K562 (cell line): ENCODE measurements at regions not wholly inside any gene's neighbourhood (a gene's known extent, or its start where the extent isn't known, plus 50 kb on each side); places are given as distances from the start of the nearest gene placed in this dataset.
A peak's percentile ranks its signal among the peaks of the same experiment; 100 is the strongest.

Experiments
- CBX5 ChIP-seq: IDR thresholded peaks from 2 replicates; pipeline ENCODE4 v1.6.1; 2014; ENCODE audit warnings: low read depth, borderline replicate concordance
- CBX8 ChIP-seq: fragments of 200-600 bp; sonication (generic); IDR thresholded peaks from 2 replicates; pipeline ENCODE4 v1.6.1; 2012; ENCODE audit warnings: borderline replicate concordance, mixed run types, low read depth, mild to moderate bottlenecking, moderate library complexity, mixed read lengths, low read length, control low read depth, inconsistent platforms; ENCODE audit not compliant: poor library complexity, severe bottlenecking; ENCODE audit errors: extremely low read depth
- CTBP1 ChIP-seq: fragments of 450-650 bp; IDR thresholded peaks from 2 replicates; pipeline ENCODE4 v1.6.1; 2016; ENCODE audit warnings: borderline replicate concordance
- DMBX1 ChIP-seq: fragments of 250-450 bp; sonication (Bioruptor Pico); IDR thresholded peaks from 2 replicates; pipeline ENCODE4 v1.8.0; 2022; ENCODE audit warnings: inconsistent platforms, mild to moderate bottlenecking, moderate library complexity, borderline replicate concordance
- IFI16 ChIP-seq: fragments of 250-450 bp; sonication (Bioruptor Pico); IDR thresholded peaks from 2 replicates; pipeline ENCODE4 v2.1.2; 2022; ENCODE audit warnings: mild to moderate bottlenecking, inconsistent platforms
- KAT2B ChIP-seq: IDR thresholded peaks from one replicate; pipeline ENCODE4 v1.6.1; 2012; ENCODE audit warnings: low read depth, mild to moderate bottlenecking, control low read depth, inconsistent platforms, low read length, moderate library complexity
- KLF1 ChIP-seq: fragments of 450-650 bp; IDR thresholded peaks from 2 replicates; pipeline ENCODE4 v1.6.1; 2016; ENCODE audit warnings: missing genetic modification characterization, missing compliant biosample characterization
- LEF1 ChIP-seq: fragments of 450-650 bp; IDR thresholded peaks from 2 replicates; pipeline ENCODE4 v1.6.1; 2016; ENCODE audit warnings: mild to moderate bottlenecking
- NFRKB ChIP-seq: fragments of 450-650 bp; IDR thresholded peaks from 2 replicates; pipeline ENCODE4 v1.6.1; 2016; ENCODE audit warnings: low read depth
- RAD51 ChIP-seq: fragments of 450-650 bp; IDR thresholded peaks from 2 replicates; pipeline ENCODE4 v1.7.1; 2016; ENCODE audit warnings: low read depth, mild to moderate bottlenecking, borderline replicate concordance
- RFX1 ChIP-seq: fragments of 450-650 bp; IDR thresholded peaks from 2 replicates; pipeline ENCODE4 v1.6.1; 2016; ENCODE audit warnings: mild to moderate bottlenecking, moderate library complexity
- SNIP1 ChIP-seq: fragments of 450-650 bp; IDR thresholded peaks from 2 replicates; pipeline ENCODE4 v1.7.1; 2017; ENCODE audit warnings: low read depth, mild to moderate bottlenecking
- THRAP3 ChIP-seq: fragments of 450-650 bp; IDR thresholded peaks from 2 replicates; pipeline ENCODE4 v1.6.1; 2016; ENCODE audit warnings: mild to moderate bottlenecking, inconsistent platforms, borderline replicate concordance
- TRIM24 ChIP-seq, 2 experiments: fragments of 450-650 bp; IDR thresholded peaks; 2 replicates each; pipeline ENCODE4 v1.6.1; 2016
- XRCC4 ChIP-seq: IDR thresholded peaks from one replicate; pipeline ENCODE4 v1.6.1; 2011; ENCODE audit not compliant: insufficient read depth, insufficient read length; ENCODE audit errors: extremely low read depth
- ZC3H11A ChIP-seq: IDR thresholded peaks from 2 replicates; pipeline ENCODE4 v1.6.1; 2012; ENCODE audit warnings: low read depth, low read length, improper control_type of control experiment
- ZNF197 ChIP-seq: fragments of 200-800 bp; sonication (Bioruptor generic); IDR thresholded peaks from 2 replicates; pipeline ENCODE4 v1.6.1; 2016; ENCODE audit warnings: low read depth, missing genetic modification characterization, missing compliant biosample characterization
- ZNF263 ChIP-seq: sonication (generic); formaldehyde crosslinking; IDR thresholded peaks from 2 replicates; pipeline ENCODE4 v1.8.0; 2022; ENCODE audit warnings: mild to moderate bottlenecking, missing genetic modification reagents, borderline replicate concordance
- ZNF408 ChIP-seq: fragments of 250-450 bp; sonication (Bioruptor Pico); IDR thresholded peaks from 2 replicates; pipeline ENCODE4 v1.4.0; 2020; ENCODE audit warnings: low read depth, mild to moderate bottlenecking, moderate library complexity
- ZNF431 ChIP-seq: sonication (generic); formaldehyde crosslinking; IDR thresholded peaks from 2 replicates; pipeline ENCODE4 v1.8.0; 2022; ENCODE audit warnings: mild to moderate bottlenecking, missing genetic modification reagents
- TF ChIP-seq, protein P1 (sequence below): fragments of 450-650 bp; formaldehyde crosslinking; IDR thresholded peaks from 2 replicates; pipeline ENCODE4 v1.4.0; 2020; ENCODE audit warnings: mild to moderate bottlenecking, mixed read lengths
- TF ChIP-seq, protein P2 (sequence below): fragments of 450-650 bp; formaldehyde crosslinking; IDR thresholded peaks from 2 replicates; pipeline ENCODE4 v1.4.0; 2020; ENCODE audit warnings: mild to moderate bottlenecking
- TF ChIP-seq, protein P3 (sequence below): fragments of 450-650 bp; formaldehyde crosslinking; IDR thresholded peaks from 2 replicates; pipeline ENCODE4 v1.4.0; 2022; ENCODE audit warnings: missing genetic modification characterization
- TF ChIP-seq, protein P4 (sequence below): sonication (generic); formaldehyde crosslinking; IDR thresholded peaks from 2 replicates; pipeline ENCODE4 v1.5.0; 2020; ENCODE audit warnings: missing genetic modification reagents

DNA sequence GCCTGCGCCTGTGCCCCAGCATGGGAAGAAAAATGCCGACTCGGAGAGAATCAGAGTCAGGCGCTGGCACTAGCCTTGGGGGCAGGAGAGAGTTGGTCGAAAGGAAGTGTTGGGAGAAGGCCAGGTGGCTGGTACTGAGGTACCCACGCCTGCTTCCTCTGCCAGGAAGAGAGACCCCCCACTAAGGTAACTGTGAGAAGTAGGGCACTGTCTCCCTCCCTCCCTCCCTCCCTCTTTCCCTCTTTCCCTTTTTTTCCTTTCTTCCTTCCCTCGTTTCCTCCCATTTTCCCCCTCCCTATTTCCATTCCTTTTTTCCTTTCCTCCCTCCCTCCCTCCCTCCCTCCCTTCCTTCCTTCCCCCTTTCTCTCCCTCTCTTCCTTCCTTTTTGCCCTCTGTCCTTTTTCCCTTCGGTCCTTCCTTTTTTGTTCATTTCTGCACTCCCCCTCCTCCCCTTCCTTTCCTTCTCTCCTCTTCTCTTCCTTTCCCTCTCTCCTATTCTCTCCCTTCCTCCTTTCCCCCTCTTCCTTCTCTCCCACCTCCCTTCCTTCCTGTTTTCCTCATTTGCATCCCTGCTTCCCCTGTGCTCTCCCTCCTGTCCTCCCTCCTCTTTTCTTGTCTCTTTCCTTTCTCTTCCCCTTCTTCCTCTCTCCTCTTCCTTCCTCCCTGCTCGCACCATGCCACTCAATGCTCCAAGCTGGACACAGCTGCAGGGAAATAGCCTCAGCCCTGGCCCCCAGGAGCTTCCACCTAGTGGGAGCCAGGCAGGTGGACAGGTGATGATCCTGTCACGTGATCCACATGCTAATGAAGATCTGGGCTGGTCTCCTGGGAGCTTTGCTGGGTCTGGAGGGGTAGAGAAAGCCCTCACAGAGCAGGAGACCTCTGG, 148.0 kb downstream of the DHX35 start (continued):
- TF ChIP-seq, protein P1, sequence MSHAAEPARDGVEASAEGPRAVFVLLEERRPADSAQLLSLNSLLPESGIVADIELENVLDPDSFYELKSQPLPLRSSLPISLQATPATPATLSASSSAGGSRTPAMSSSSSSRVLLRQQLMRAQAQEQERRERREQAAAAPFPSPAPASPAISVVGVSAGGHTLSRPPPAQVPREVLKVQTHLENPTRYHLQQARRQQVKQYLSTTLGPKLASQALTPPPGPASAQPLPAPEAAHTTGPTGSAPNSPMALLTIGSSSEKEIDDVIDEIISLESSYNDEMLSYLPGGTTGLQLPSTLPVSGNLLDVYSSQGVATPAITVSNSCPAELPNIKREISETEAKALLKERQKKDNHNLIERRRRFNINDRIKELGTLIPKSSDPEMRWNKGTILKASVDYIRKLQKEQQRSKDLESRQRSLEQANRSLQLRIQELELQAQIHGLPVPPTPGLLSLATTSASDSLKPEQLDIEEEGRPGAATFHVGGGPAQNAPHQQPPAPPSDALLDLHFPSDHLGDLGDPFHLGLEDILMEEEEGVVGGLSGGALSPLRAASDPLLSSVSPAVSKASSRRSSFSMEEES (CRISPR knock-in tag): peak; percentile 78
- no peak for TF ChIP-seq RFX1
- no peak for TF ChIP-seq LEF1
- TF ChIP-seq NFRKB: no peak
- no peak for TF ChIP-seq ZNF408 (CRISPR knock-in tag)
- TF ChIP-seq, protein P2, sequence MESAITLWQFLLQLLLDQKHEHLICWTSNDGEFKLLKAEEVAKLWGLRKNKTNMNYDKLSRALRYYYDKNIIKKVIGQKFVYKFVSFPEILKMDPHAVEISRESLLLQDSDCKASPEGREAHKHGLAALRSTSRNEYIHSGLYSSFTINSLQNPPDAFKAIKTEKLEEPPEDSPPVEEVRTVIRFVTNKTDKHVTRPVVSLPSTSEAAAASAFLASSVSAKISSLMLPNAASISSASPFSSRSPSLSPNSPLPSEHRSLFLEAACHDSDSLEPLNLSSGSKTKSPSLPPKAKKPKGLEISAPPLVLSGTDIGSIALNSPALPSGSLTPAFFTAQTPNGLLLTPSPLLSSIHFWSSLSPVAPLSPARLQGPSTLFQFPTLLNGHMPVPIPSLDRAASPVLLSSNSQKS: no peak
- TF ChIP-seq THRAP3: no peak
- no peak for TF ChIP-seq ZNF263 (CRISPR knock-in tag)
- TF ChIP-seq IFI16 (CRISPR knock-in tag): no peak
- TF ChIP-seq DMBX1: no peak
- TF ChIP-seq, protein P3, sequence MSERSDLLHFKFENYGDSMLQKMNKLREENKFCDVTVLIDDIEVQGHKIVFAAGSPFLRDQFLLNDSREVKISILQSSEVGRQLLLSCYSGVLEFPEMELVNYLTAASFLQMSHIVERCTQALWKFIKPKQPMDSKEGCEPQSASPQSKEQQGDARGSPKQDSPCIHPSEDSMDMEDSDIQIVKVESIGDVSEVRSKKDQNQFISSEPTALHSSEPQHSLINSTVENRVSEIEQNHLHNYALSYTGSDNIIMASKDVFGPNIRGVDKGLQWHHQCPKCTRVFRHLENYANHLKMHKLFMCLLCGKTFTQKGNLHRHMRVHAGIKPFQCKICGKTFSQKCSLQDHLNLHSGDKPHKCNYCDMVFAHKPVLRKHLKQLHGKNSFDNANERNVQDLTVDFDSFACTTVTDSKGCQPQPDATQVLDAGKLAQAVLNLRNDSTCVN: 0 out of 2 replicates have a peak, but pooled peaks have one; percentile 34
- peak; percentile 64; the same call in 1 of the 2 replicates for TF ChIP-seq RAD51
- no peak for TF ChIP-seq XRCC4
- TF ChIP-seq ZNF197 (CRISPR knock-in tag): no peak
- TF ChIP-seq KAT2B: no peak
- TF ChIP-seq, protein P4, sequence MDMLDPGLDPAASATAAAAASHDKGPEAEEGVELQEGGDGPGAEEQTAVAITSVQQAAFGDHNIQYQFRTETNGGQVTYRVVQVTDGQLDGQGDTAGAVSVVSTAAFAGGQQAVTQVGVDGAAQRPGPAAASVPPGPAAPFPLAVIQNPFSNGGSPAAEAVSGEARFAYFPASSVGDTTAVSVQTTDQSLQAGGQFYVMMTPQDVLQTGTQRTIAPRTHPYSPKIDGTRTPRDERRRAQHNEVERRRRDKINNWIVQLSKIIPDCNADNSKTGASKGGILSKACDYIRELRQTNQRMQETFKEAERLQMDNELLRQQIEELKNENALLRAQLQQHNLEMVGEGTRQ: peak; percentile 47; the same call in 1 of the 2 replicates
- TF ChIP-seq CTBP1: no peak
- no peak for TF ChIP-seq CBX5
- no peak for TF ChIP-seq ZC3H11A
- TF ChIP-seq ZNF431 (CRISPR knock-in tag): no peak
- TF ChIP-seq KLF1 (tag): no peak
- TF ChIP-seq SNIP1: no peak
- no peak for TF ChIP-seq CBX8
- TF ChIP-seq TRIM24 (IDR thresholded peaks at IDR 0.05): no peak
